HL-60 (cell line): ENCODE measurements at regions not wholly inside any gene's neighbourhood (a gene's known extent, or its start where the extent isn't known, plus 50 kb on each side); places are given as distances from the start of the nearest gene placed in this dataset.

ENCODE experiments used
- GABPA ChIP-seq: IDR thresholded peaks from 2 replicates; pipeline ENCODE4 v1.6.1; 2012; ENCODE audit warnings: low read depth
- POLR2AphosphoS5 ChIP-seq: IDR thresholded peaks from 2 replicates; pipeline ENCODE4 v1.6.1; 2012; ENCODE audit warnings: low read depth
- TF ChIP-seq, protein P1 (sequence below): IDR thresholded peaks from one replicate; pipeline ENCODE4 v1.5.1; 2011; ENCODE audit warnings: low read length, control low read depth, inconsistent platforms; ENCODE audit not compliant: insufficient read depth
- TF ChIP-seq, protein P2 (sequence below): IDR thresholded peaks from 2 replicates; pipeline ENCODE4 v1.6.1; 2012; ENCODE audit warnings: low read depth; ENCODE audit not compliant: insufficient replicate concordance

- TF ChIP-seq, protein P1, sequence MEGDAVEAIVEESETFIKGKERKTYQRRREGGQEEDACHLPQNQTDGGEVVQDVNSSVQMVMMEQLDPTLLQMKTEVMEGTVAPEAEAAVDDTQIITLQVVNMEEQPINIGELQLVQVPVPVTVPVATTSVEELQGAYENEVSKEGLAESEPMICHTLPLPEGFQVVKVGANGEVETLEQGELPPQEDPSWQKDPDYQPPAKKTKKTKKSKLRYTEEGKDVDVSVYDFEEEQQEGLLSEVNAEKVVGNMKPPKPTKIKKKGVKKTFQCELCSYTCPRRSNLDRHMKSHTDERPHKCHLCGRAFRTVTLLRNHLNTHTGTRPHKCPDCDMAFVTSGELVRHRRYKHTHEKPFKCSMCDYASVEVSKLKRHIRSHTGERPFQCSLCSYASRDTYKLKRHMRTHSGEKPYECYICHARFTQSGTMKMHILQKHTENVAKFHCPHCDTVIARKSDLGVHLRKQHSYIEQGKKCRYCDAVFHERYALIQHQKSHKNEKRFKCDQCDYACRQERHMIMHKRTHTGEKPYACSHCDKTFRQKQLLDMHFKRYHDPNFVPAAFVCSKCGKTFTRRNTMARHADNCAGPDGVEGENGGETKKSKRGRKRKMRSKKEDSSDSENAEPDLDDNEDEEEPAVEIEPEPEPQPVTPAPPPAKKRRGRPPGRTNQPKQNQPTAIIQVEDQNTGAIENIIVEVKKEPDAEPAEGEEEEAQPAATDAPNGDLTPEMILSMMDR: no peak
- TF ChIP-seq, protein P2, sequence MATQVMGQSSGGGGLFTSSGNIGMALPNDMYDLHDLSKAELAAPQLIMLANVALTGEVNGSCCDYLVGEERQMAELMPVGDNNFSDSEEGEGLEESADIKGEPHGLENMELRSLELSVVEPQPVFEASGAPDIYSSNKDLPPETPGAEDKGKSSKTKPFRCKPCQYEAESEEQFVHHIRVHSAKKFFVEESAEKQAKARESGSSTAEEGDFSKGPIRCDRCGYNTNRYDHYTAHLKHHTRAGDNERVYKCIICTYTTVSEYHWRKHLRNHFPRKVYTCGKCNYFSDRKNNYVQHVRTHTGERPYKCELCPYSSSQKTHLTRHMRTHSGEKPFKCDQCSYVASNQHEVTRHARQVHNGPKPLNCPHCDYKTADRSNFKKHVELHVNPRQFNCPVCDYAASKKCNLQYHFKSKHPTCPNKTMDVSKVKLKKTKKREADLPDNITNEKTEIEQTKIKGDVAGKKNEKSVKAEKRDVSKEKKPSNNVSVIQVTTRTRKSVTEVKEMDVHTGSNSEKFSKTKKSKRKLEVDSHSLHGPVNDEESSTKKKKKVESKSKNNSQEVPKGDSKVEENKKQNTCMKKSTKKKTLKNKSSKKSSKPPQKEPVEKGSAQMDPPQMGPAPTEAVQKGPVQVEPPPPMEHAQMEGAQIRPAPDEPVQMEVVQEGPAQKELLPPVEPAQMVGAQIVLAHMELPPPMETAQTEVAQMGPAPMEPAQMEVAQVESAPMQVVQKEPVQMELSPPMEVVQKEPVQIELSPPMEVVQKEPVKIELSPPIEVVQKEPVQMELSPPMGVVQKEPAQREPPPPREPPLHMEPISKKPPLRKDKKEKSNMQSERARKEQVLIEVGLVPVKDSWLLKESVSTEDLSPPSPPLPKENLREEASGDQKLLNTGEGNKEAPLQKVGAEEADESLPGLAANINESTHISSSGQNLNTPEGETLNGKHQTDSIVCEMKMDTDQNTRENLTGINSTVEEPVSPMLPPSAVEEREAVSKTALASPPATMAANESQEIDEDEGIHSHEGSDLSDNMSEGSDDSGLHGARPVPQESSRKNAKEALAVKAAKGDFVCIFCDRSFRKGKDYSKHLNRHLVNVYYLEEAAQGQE: no peak
- no peak for TF ChIP-seq POLR2AphosphoS5
- no peak for TF ChIP-seq GABPA
These were observed 2041.5 kb upstream of the PCDH20 start for GRCh38 chr13:63457186-63457585.
